NCI-H128 (cell line): ENCODE measurements at regions not wholly inside any gene's neighbourhood (a gene's known extent, or its start where the extent isn't known, plus 50 kb on each side); places are given as distances from the start of the nearest gene placed in this dataset.

Experiments used
- DNase-seq: peaks from one replicate; lab custom pipeline; 2025; ENCODE audit not compliant: unreplicated experiment; lab: John Stamatoyannopoulos, UW

GRCh38 chr2:217722883-217723472, 279.8 kb downstream of the TNS1 start:
- DNase-seq: no peak

GRCh38 chr2:217717646-217718045, 285.1 kb downstream of the TNS1 start:
- no peak for DNase-seq

GRCh38 chr2:217715484-217715883, 287.3 kb downstream of the TNS1 start:
- no peak for DNase-seq

- no peak for DNase-seq
Observed at GRCh38 chr2:217714287-217714751, 288.5 kb downstream of the TNS1 start.

GRCh38 chr2:217713395-217714286, 289.2 kb downstream of the TNS1 start:
- DNase-seq: peak; percentile 3

GRCh38 chr2:217712431-217712830, 290.4 kb downstream of the TNS1 start:
- DNase-seq: no peak

- DNase-seq: no peak
Observed at GRCh38 chr2:217711188-217711587, 291.6 kb downstream of the TNS1 start.

GRCh38 chr2:217710211-217710765, 292.5 kb downstream of the TNS1 start:
- no peak for DNase-seq

GRCh38 chr2:217709478-217710210, 293.2 kb downstream of the TNS1 start:
- no peak for DNase-seq

GRCh38 chr2:217707131-217707611, 295.6 kb downstream of the TNS1 start:
- DNase-seq: no peak

GRCh38 chr2:217706513-217706912, 296.3 kb downstream of the TNS1 start:
- no peak for DNase-seq

GRCh38 chr2:217706095-217706494, 296.7 kb downstream of the TNS1 start:
- DNase-seq: no peak

GRCh38 chr2:217705461-217705860, 297.3 kb downstream of the TNS1 start:
- DNase-seq: no peak

- DNase-seq: no peak
Observed at GRCh38 chr2:217703999-217704398, 298.8 kb downstream of the TNS1 start.

- DNase-seq: no peak
Observed at GRCh38 chr2:217703102-217703501, 299.7 kb downstream of the TNS1 start.

- DNase-seq: no peak
Observed at GRCh38 chr2:217701622-217702021, 301.2 kb downstream of the TNS1 start.

GRCh38 chr2:217698691-217699090, 304.1 kb downstream of the TNS1 start:
- DNase-seq: no peak

- DNase-seq: no peak
Observed at GRCh38 chr2:217695033-217695520, 307.7 kb downstream of the TNS1 start.

GRCh38 chr2:217694291-217694690, 308.5 kb downstream of the TNS1 start:
- no peak for DNase-seq

- DNase-seq: no peak
Observed at GRCh38 chr2:217693363-217693762, 309.4 kb downstream of the TNS1 start.
